LNCAP (cell line): ENCODE measurements at regions not wholly inside any gene's neighbourhood (a gene's known extent, or its start where the extent isn't known, plus 50 kb on each side); places are given as distances from the start of the nearest gene placed in this dataset.

Source experiments
- CTCF ChIP-seq: fragments of 450-650 bp; IDR thresholded peaks from 2 replicates; pipeline ENCODE4 v1.5.1; 2017; ENCODE audit warnings: mild to moderate bottlenecking

- no peak for TF ChIP-seq CTCF
Observed at GRCh38 chr10:22158426-22158825, 59.4 kb downstream of the EBLN1 start.

GRCh38 chr10:22156750-22157149 is 61.1 kb downstream of the EBLN1 start:
- TF ChIP-seq CTCF: no peak

GRCh38 chr10:22152403-22152802 is 65.4 kb downstream of the EBLN1 start:
- no peak for TF ChIP-seq CTCF

GRCh38 chr10:22150842-22151241 is 67.0 kb downstream of the EBLN1 start:
- TF ChIP-seq CTCF: no peak

GRCh38 chr10:22148961-22149360 is 68.9 kb downstream of the EBLN1 start:
- TF ChIP-seq CTCF: no peak

GRCh38 chr10:22137542-22137941 is 80.3 kb downstream of the EBLN1 start:
- TF ChIP-seq CTCF: no peak

- no peak for TF ChIP-seq CTCF
Observed at GRCh38 chr10:22135591-22135990, 82.2 kb downstream of the EBLN1 start.
